A549 (cell line): ENCODE measurements at regions not wholly inside any gene's neighbourhood (a gene's known extent, or its start where the extent isn't known, plus 50 kb on each side); places are given as distances from the start of the nearest gene placed in this dataset.

ENCODE experiments used
- ATAC-seq, 2 experiments: fragments of 200-7000 bp in 1 of 2; fragments of >200 bp in 1 of 2; cut with Nextera tagmentation in 1 of 2; cut with Tn5 transposase in 1 of 2; 3 replicates each; pipeline versions ENCODE4 v1.8.0 to v1.9.1; 2018 to 2020; ENCODE audit warnings: mild to moderate bottlenecking in 1 of 2, moderate library complexity in 1 of 2
- CTCF ChIA-PET: fragments of 300-600 bp; sonication (Branson Sonifier 250); formaldehyde crosslinking; extraction: SDS; loops from one replicate; lab custom pipeline; 2021; ENCODE audit warnings: antibody characterized with exemption, inconsistent platforms; lab: Yijun Ruan, JAX
- POLR2A ChIA-PET: fragments of 350-600 bp; formaldehyde crosslinking; extraction: SDS; loops from one replicate; lab custom pipeline; 2021; ENCODE audit warnings: antibody characterized with exemption, inconsistent platforms; lab: Yijun Ruan, JAX
- DNase-seq, 2 experiments: peaks; one replicate each; pipeline versions ENCODE4 v3.0.0 to v3.0.0-alpha.2; 2011 to 2016; ENCODE audit warnings: low read depth in 1 of 2, low spot score in 1 of 2
- FAIRE-seq: peaks from 2 replicates; lab custom pipeline; 2011; peaks lifted over from hg19 to GRCh38; lab: Jason Lieb, UNC
- H3K27ac ChIP-seq, 2 experiments: fragments of >200 bp; sonication (Bioruptor Twin); formaldehyde crosslinking; 3 replicates each; pipeline ENCODE4 v1.5.1; 2016 to 2017
- H3K4me1 ChIP-seq: fragments of >200 bp; sonication (Bioruptor Twin); formaldehyde crosslinking; 3 replicates; pipeline ENCODE4 v1.6.1; 2016
- H3K4me2 ChIP-seq: fragments of >200 bp; sonication (Bioruptor Twin); formaldehyde crosslinking; 3 replicates; pipeline ENCODE4 v1.6.1; 2016
- H3K4me3 ChIP-seq: fragments of >200 bp; sonication (Bioruptor Twin); formaldehyde crosslinking; 3 replicates; pipeline ENCODE4 v1.5.1; 2016
- H3K9me3 ChIP-seq: fragments of >200 bp; sonication (Bioruptor Twin); formaldehyde crosslinking; 3 replicates; pipeline ENCODE4 v1.6.1; 2016
- CTCF ChIP-seq: fragments of >200 bp; sonication (Bioruptor Twin); formaldehyde crosslinking; IDR thresholded peaks from 3 replicates; pipeline ENCODE4 v1.5.1; 2016
- EHF ChIP-seq: fragments of 250-450 bp; sonication (Bioruptor Pico); IDR thresholded peaks from 2 replicates; pipeline ENCODE4 v1.5.0; 2020; ENCODE audit warnings: mild to moderate bottlenecking
- ELK1 ChIP-seq: fragments of 150-350 bp; IDR thresholded peaks from 2 replicates; pipeline ENCODE4 v1.6.1; 2014; ENCODE audit warnings: low read depth, mild to moderate bottlenecking, low read length
- ESRRA ChIP-seq: fragments of 150-350 bp; IDR thresholded peaks from 2 replicates; pipeline ENCODE4 v1.6.1; 2014; ENCODE audit warnings: mild to moderate bottlenecking, low read length, borderline replicate concordance
- FOSB ChIP-seq: fragments of 250-450 bp; sonication (Bioruptor Pico); IDR thresholded peaks from 2 replicates; pipeline ENCODE4 v1.5.0; 2020; ENCODE audit warnings: mild to moderate bottlenecking, moderate library complexity
- FOXS1 ChIP-seq: fragments of 250-450 bp; sonication (Bioruptor Pico); IDR thresholded peaks from 2 replicates; pipeline ENCODE4 v1.5.0; 2020; ENCODE audit warnings: mild to moderate bottlenecking, moderate library complexity
- HES2 ChIP-seq: fragments of >200 bp; sonication (Bioruptor Twin); formaldehyde crosslinking; IDR thresholded peaks from 2 replicates; pipeline ENCODE4 v1.6.1; 2016
- HOXB13 ChIP-seq: fragments of 250-450 bp; sonication (Bioruptor Pico); IDR thresholded peaks from 2 replicates; pipeline ENCODE4 v1.5.0; 2020; ENCODE audit warnings: low read depth, mild to moderate bottlenecking, moderate library complexity
- MAZ ChIP-seq: fragments of 150-350 bp; IDR thresholded peaks from 2 replicates; pipeline ENCODE4 v1.6.1; 2014; ENCODE audit warnings: antibody characterized with exemption, low read depth, low read length, borderline replicate concordance
- NPAS2 ChIP-seq: fragments of 250-450 bp; sonication (Bioruptor Pico); IDR thresholded peaks from 2 replicates; pipeline ENCODE4 v1.8.0; 2022; ENCODE audit warnings: mild to moderate bottlenecking, moderate library complexity, borderline replicate concordance
- PBX3 ChIP-seq: IDR thresholded peaks from 2 replicates; pipeline ENCODE4 v1.6.1; 2012
- PHF8 ChIP-seq: fragments of 200-600 bp; sonication (generic); IDR thresholded peaks from 2 replicates; pipeline ENCODE4 v1.6.1; 2016; ENCODE audit warnings: low read depth, mild to moderate bottlenecking, antibody characterized with exemption, moderate library complexity, borderline replicate concordance
- POLR2A ChIP-seq: IDR thresholded peaks from 2 replicates; pipeline ENCODE4 v1.6.1; 2012; ENCODE audit warnings: mild to moderate bottlenecking, low read length
- POLR2AphosphoS2 ChIP-seq: conservative IDR thresholded peaks from 2 replicates; pipeline ENCODE4 v1.6.1; 2012; ENCODE audit warnings: low read length, improper control_type of control experiment, inconsistent platforms
- RAD21 ChIP-seq, 2 experiments: fragments of >200 bp in 1 of 2; sonication (Bioruptor Twin) in 1 of 2; formaldehyde crosslinking in 1 of 2; IDR thresholded peaks in 1 of 2; conservative IDR thresholded peaks in 1 of 2; 2 replicates in 1 of 2; 3 replicates in 1 of 2; pipeline ENCODE4 v1.6.1; 2012 to 2018; ENCODE audit warnings: inconsistent platforms in 1 of 2
- RARB ChIP-seq: fragments of 250-450 bp; sonication (Bioruptor Pico); IDR thresholded peaks from 2 replicates; pipeline ENCODE4 v1.8.0; 2021; ENCODE audit warnings: mild to moderate bottlenecking, moderate library complexity
- RNF2 ChIP-seq: fragments of 200-600 bp; sonication (generic); IDR thresholded peaks from 2 replicates; pipeline ENCODE4 v1.6.1; 2016; ENCODE audit warnings: low read depth, mild to moderate bottlenecking, antibody characterized with exemption, moderate library complexity, borderline replicate concordance
- SREBF2 ChIP-seq: fragments of 450-650 bp; IDR thresholded peaks from 2 replicates; pipeline ENCODE4 v1.6.1; 2014; ENCODE audit warnings: mild to moderate bottlenecking, moderate library complexity
- ZSCAN20 ChIP-seq: fragments of 250-450 bp; sonication (Bioruptor Pico); IDR thresholded peaks from 2 replicates; pipeline ENCODE4 v1.8.0; 2022; ENCODE audit warnings: mild to moderate bottlenecking, moderate library complexity
- WGBS: methylation state at CpG from one replicate; pipeline ENCODE4 v1.1.6; 2017; ENCODE audit errors: missing lambda C conversion rate; 5-methylcytosine and 5-hydroxymethylcytosine counted together

- WGBS = 45% methylated on average over 5 of the region's 5 CpGs
- Histone ChIP-seq H3K4me2 (no peak overlapping the region), H3K4me1 (no peaks in the 10 kb centered on the region), H3K4me3 (no peak overlapping the region), H3K27ac (peak overlapping the region in 1 of 2 experiments; percentile 64; a peak in 3 of 6 replicates), H3K9me3 (no peaks in the 10 kb centered on the region)
- 0 out of 6 replicates have a peak, but pooled peaks of 1 of the 2 experiments have one; percentile 22 for ATAC-seq
- no peak for DNase-seq
- TF ChIP-seq ELK1 (no peak), FOSB (no peak), NPAS2 (CRISPR knock-in tag) (no peak)
- FAIRE-seq = no peak
- CTCF ChIA-PET = no interaction called here
- POLR2A ChIA-PET = no interaction called here
These were observed 202.1 kb downstream of the MED10 start for GRCh38 chr5:6176102-6176693.

- Histone ChIP-seq H3K4me3 (no peak overlapping the region), H3K4me1 (no peaks in the 10 kb centered on the region), H3K9me3 (no peaks in the 10 kb centered on the region), H3K4me2 (no peak overlapping the region), H3K27ac (0 out of 6 replicates have a peak overlapping the region, but pooled peaks of 1 of the 2 experiments have one; percentile 9)
- ChIA-PET CTCF (no interaction called here), POLR2A (no interaction called here)
- WGBS = 56% methylated on average over 6 of the region's 6 CpGs
- DNase-seq = no peak
- no peak for FAIRE-seq
- no peak for ATAC-seq
- no peak for TF ChIP-seq RARB (CRISPR knock-in tag)
- TF ChIP-seq ESRRA = no peak
- no peak for TF ChIP-seq HOXB13 (CRISPR knock-in tag)
- TF ChIP-seq CTCF = no peak
- no peak for TF ChIP-seq MAZ
These were observed 203.0 kb downstream of the MED10 start for GRCh38 chr5:6175172-6175854.

GRCh38 chr5:6169660-6170059, 208.7 kb downstream of the MED10 start:
- DNase-seq (no peak), FAIRE-seq (no peak), ATAC-seq (no peak)
- Histone ChIP-seq H3K27ac (no peak overlapping the region), H3K4me1 (no peaks in the 10 kb centered on the region), H3K4me2 (no peak overlapping the region), H3K9me3 (no peaks in the 10 kb centered on the region), H3K4me3 (no peak overlapping the region)
- CTCF ChIA-PET = no interaction called here
- WGBS = 86% methylated on average over 4 of the region's 4 CpGs
- POLR2A ChIA-PET = no interaction called here
- no peak for TF ChIP-seq PBX3
- TF ChIP-seq RAD21 (conservative IDR thresholded peaks at IDR 0.05 in 1 of 2, IDR thresholded peaks at IDR 0.05 in 1 of 2) = no peak
- TF ChIP-seq ZSCAN20 (CRISPR knock-in tag) = no peak
- no peak for TF ChIP-seq SREBF2
- no peak for TF ChIP-seq EHF (CRISPR knock-in tag)
- TF ChIP-seq HES2 = no peak
- no peak for TF ChIP-seq CTCF
- no peak for TF ChIP-seq RNF2
- no peak for TF ChIP-seq FOSB
- TF ChIP-seq HOXB13 (CRISPR knock-in tag) = no peak
- no peak for TF ChIP-seq POLR2A
- no peak for TF ChIP-seq POLR2AphosphoS2
- no peak for TF ChIP-seq PHF8
- no peak for TF ChIP-seq FOXS1 (CRISPR knock-in tag)
- TF ChIP-seq, all 56 proteins: peak for 0
